H9 (cell line): ENCODE measurements at regions not wholly inside any gene's neighbourhood (a gene's known extent, or its start where the extent isn't known, plus 50 kb on each side); places are given as distances from the start of the nearest gene placed in this dataset.

ENCODE experiments used
- DNase-seq: peaks from one replicate; pipeline ENCODE4 v3.0.0-alpha.2; 2017
- H2AFZ ChIP-seq: one replicate; pipeline ENCODE4 v1.6.1; 2013; ENCODE audit warnings: mild to moderate bottlenecking, low read length, control low read depth, moderate library complexity
- H2AK5ac ChIP-seq: 2 replicates; pipeline ENCODE4 v1.6.1; 2013; ENCODE audit warnings: low read length, control low read depth, mixed read lengths; ENCODE audit not compliant: insufficient read length
- H2BK120ac ChIP-seq: one replicate; pipeline ENCODE4 v1.6.1; 2013; ENCODE audit warnings: low read depth, mild to moderate bottlenecking, low read length, control low read depth, inconsistent platforms; ENCODE audit not compliant: poor library complexity, severe bottlenecking
- H2BK12ac ChIP-seq: 2 replicates; pipeline ENCODE4 v1.6.1; 2013; ENCODE audit warnings: low read length, control low read depth, mixed read lengths, low read depth; ENCODE audit not compliant: insufficient read length
- H2BK15ac ChIP-seq: 2 replicates; pipeline ENCODE4 v1.6.1; 2013; ENCODE audit warnings: low read depth, low read length, control low read depth
- H2BK20ac ChIP-seq: one replicate; pipeline ENCODE4 v1.6.1; 2013; ENCODE audit warnings: low read depth, mild to moderate bottlenecking, low read length, control low read depth, inconsistent platforms; ENCODE audit not compliant: poor library complexity, severe bottlenecking
- H2BK5ac ChIP-seq: 2 replicates; pipeline ENCODE4 v1.6.1; 2013; ENCODE audit warnings: low read length, control low read depth, mixed read lengths; ENCODE audit not compliant: insufficient read length
- H3K14ac ChIP-seq: 2 replicates; pipeline ENCODE4 v1.6.1; 2013; ENCODE audit warnings: low read length, control low read depth; ENCODE audit not compliant: insufficient read depth
- H3K18ac ChIP-seq: 2 replicates; pipeline ENCODE4 v1.6.1; 2013; ENCODE audit warnings: low read depth, mild to moderate bottlenecking, mixed read lengths, low read length, control low read depth; ENCODE audit not compliant: insufficient read length
- H3K23ac ChIP-seq: 2 replicates; pipeline ENCODE4 v1.6.1; 2013; ENCODE audit warnings: low read length, control low read depth, mixed read lengths, low read depth; ENCODE audit not compliant: insufficient read length
- H3K23me2 ChIP-seq: 2 replicates; pipeline ENCODE4 v1.6.1; 2013; ENCODE audit warnings: low read depth, mild to moderate bottlenecking, mixed read lengths, low read length, control low read depth; ENCODE audit not compliant: insufficient read length, poor library complexity, severe bottlenecking
- H3K27ac ChIP-seq: 2 replicates; pipeline ENCODE4 v1.5.1; 2013; ENCODE audit warnings: low read length, control low read depth, mixed read lengths, low read depth; ENCODE audit not compliant: insufficient read length
- H3K27me3 ChIP-seq: 2 replicates; pipeline ENCODE4 v1.6.1; 2013; ENCODE audit warnings: low read length, control low read depth, inconsistent platforms; ENCODE audit not compliant: insufficient read depth
- H3K4ac ChIP-seq: 2 replicates; pipeline ENCODE4 v1.6.1; 2013; ENCODE audit warnings: low read depth, mild to moderate bottlenecking, control low read depth, inconsistent platforms, low read length, moderate library complexity
- H3K4me1 ChIP-seq: 2 replicates; pipeline ENCODE4 v1.6.1; 2013; ENCODE audit warnings: low read length, control low read depth, inconsistent platforms; ENCODE audit not compliant: insufficient read depth
- H3K4me2 ChIP-seq: 2 replicates; pipeline ENCODE4 v1.6.1; 2013; ENCODE audit warnings: low read length, control low read depth, mixed read lengths; ENCODE audit not compliant: insufficient read length, insufficient read depth
- H3K56ac ChIP-seq: 2 replicates; pipeline ENCODE4 v1.6.1; 2013; ENCODE audit warnings: low read depth, mild to moderate bottlenecking, mixed read lengths, low read length, control low read depth; ENCODE audit not compliant: insufficient read length
- H3K79me1 ChIP-seq: 2 replicates; pipeline ENCODE4 v1.6.1; 2013; ENCODE audit warnings: low read depth, mild to moderate bottlenecking, moderate library complexity, low read length, control low read depth, inconsistent platforms; ENCODE audit not compliant: insufficient read depth, poor library complexity, severe bottlenecking
- H3K79me2 ChIP-seq: 2 replicates; pipeline ENCODE4 v1.6.1; 2013; ENCODE audit warnings: low read length, control low read depth, inconsistent platforms; ENCODE audit not compliant: insufficient read depth
- H3K9ac ChIP-seq: 2 replicates; pipeline ENCODE4 v1.6.1; 2013; ENCODE audit warnings: low read length, control low read depth, mixed read lengths; ENCODE audit not compliant: insufficient read length; ENCODE audit errors: extremely low read depth
- H3K9me3 ChIP-seq: one replicate; pipeline ENCODE4 v1.6.1; 2013; ENCODE audit warnings: low read depth, low read length, inconsistent platforms; ENCODE audit not compliant: control insufficient read depth
- H3T11ph ChIP-seq: one replicate; pipeline ENCODE4 v1.6.1; 2013; ENCODE audit warnings: mild to moderate bottlenecking, low read length, control low read depth, inconsistent platforms
- H4K20me1 ChIP-seq: one replicate; pipeline ENCODE4 v1.6.1; 2013; ENCODE audit not compliant: control insufficient read depth, insufficient read length, insufficient read depth
- H4K5ac ChIP-seq: 2 replicates; pipeline ENCODE4 v1.6.1; 2013; ENCODE audit warnings: low read depth, mild to moderate bottlenecking, mixed read lengths, low read length, control low read depth; ENCODE audit not compliant: insufficient read length
- H4K8ac ChIP-seq: replicated peaks from 2 replicates; pipeline ENCODE4 v1.6.1; 2013; ENCODE audit warnings: low read length, control low read depth, mixed read lengths, low read depth; ENCODE audit not compliant: insufficient read length
- H4K91ac ChIP-seq: 2 replicates; pipeline ENCODE4 v1.6.1; 2013; ENCODE audit warnings: low read depth, mild to moderate bottlenecking, moderate library complexity, mixed read lengths, low read length, control low read depth; ENCODE audit not compliant: insufficient read length
- H3K27ac Mint-ChIP-seq, 3 experiments: 2 replicates in 2 of 3; 3 replicates in 1 of 3; pipeline ENCODE4 v1.8.0; 2020 to 2021; ENCODE audit warnings: mixed read lengths in 3 of 3, mild to moderate bottlenecking in 1 of 3, moderate library complexity in 1 of 3
- H3K27me3 Mint-ChIP-seq: 2 replicates; pipeline ENCODE4 v1.8.0; 2021; ENCODE audit warnings: low read depth, mild to moderate bottlenecking, moderate library complexity, mixed read lengths
- H3K36me3 Mint-ChIP-seq, 3 experiments: 2 replicates in 2 of 3; 3 replicates in 1 of 3; pipeline ENCODE4 v1.8.0; 2020 to 2021; ENCODE audit warnings: low read depth in 3 of 3, mixed read lengths in 3 of 3; ENCODE audit not compliant: insufficient read depth in 1 of 3
- H3K4me1 Mint-ChIP-seq, 2 experiments: 2 replicates each; pipeline ENCODE4 v1.8.0; 2020; ENCODE audit warnings: mixed read lengths in 2 of 2
- H3K4me3 Mint-ChIP-seq, 2 experiments: 2 replicates in 1 of 2; 3 replicates in 1 of 2; pipeline ENCODE4 v1.8.0; 2020 to 2021; ENCODE audit warnings: mild to moderate bottlenecking in 2 of 2, mixed read lengths in 2 of 2, moderate library complexity in 1 of 2
- H3K9me3 Mint-ChIP-seq, 2 experiments: 2 replicates in 1 of 2; 3 replicates in 1 of 2; pipeline ENCODE4 v1.8.0; 2020; ENCODE audit warnings: mild to moderate bottlenecking in 2 of 2, mixed read lengths in 2 of 2, moderate library complexity in 1 of 2
- WGBS: extraction: QIAGEN DNeasy Blood & Tissue Kit; methylation state at CpG from one replicate; pipeline ENCODE4 v1.1.7; 2013; ENCODE audit warnings: missing lambda C conversion rate, low lambda C conversion rate, mixed read lengths; ENCODE audit not compliant: insufficient read length; ENCODE audit errors: extremely low coverage; 5-methylcytosine and 5-hydroxymethylcytosine counted together
- TF ChIP-seq, protein P1 (sequence below): fragments of 200-600 bp; sonication (generic); conservative IDR thresholded peaks from 3 replicates; pipeline ENCODE4 v1.8.0; 2021; ENCODE audit warnings: antibody characterized with exemption, mild to moderate bottlenecking

DNA sequence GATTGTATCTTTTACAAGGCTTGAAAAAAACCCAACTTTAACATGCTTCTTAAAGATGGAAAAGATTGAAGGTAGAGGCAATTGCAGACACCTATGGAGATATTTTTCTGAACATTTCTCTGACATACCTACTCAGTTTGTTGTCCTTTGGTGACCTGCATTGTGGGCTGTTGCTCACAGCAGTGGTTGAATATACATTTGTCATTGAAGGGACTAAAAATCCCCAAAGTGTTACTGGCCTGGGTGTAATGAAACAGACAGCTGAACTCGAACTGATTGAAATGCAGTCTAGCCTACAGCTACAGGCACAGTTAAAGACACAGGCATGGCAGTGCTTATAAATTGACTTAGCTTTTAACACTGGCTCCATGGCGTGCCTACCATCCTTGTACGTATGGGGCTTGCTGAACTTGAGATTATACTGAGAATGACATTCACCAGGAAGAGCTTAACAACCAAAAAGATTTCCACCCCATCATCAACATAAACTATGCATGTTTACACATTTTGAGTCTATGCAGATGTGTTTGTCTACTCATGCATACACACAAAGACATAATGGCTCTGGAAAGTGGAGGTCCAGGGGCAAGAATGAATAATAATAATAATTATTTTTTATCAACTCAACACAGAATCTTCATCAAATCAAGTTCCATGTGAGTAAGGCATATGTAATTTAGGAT, 83.2 kb upstream of the NOX3 start:
- no CpG with 5 or more reads among the region's 3 CpGs for WGBS
- H3K36me3 Mint-ChIP-seq = peaks cover 2 to 4% (median 2%) of the 10 kb centered on the region in 3 experiments; a peak in 5 of 7 replicates
- no peak overlapping the region for H3K23ac ChIP-seq

More for the DNA sequence above, 83.2 kb upstream of the NOX3 start:
- H3K27me3 ChIP-seq = no peaks in the 10 kb centered on the region; the same call in 1 of the 2 replicates
- no peak overlapping the region for H2BK5ac ChIP-seq
- H3K14ac ChIP-seq = no peak overlapping the region
- no peak overlapping the region for H4K91ac ChIP-seq
- no peak overlapping the region for H3K27ac ChIP-seq
- no peak overlapping the region for H2AK5ac ChIP-seq
- no peak overlapping the region for H3K27ac Mint-ChIP-seq
- H3T11ph ChIP-seq = no peak overlapping the region
- H3K79me2 ChIP-seq = no peaks in the 10 kb centered on the region
- TF ChIP-seq, protein P1, sequence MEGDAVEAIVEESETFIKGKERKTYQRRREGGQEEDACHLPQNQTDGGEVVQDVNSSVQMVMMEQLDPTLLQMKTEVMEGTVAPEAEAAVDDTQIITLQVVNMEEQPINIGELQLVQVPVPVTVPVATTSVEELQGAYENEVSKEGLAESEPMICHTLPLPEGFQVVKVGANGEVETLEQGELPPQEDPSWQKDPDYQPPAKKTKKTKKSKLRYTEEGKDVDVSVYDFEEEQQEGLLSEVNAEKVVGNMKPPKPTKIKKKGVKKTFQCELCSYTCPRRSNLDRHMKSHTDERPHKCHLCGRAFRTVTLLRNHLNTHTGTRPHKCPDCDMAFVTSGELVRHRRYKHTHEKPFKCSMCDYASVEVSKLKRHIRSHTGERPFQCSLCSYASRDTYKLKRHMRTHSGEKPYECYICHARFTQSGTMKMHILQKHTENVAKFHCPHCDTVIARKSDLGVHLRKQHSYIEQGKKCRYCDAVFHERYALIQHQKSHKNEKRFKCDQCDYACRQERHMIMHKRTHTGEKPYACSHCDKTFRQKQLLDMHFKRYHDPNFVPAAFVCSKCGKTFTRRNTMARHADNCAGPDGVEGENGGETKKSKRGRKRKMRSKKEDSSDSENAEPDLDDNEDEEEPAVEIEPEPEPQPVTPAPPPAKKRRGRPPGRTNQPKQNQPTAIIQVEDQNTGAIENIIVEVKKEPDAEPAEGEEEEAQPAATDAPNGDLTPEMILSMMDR = no peak
- no peaks in the 10 kb centered on the region for H3K4me1 ChIP-seq
- H3K9me3 Mint-ChIP-seq = peaks cover 3 to 7% of the 10 kb centered on the region in 2 experiments; a peak in 2 of 5 replicates
- no peak overlapping the region for H3K4me2 ChIP-seq
- no peak overlapping the region for H3K18ac ChIP-seq
- no peak overlapping the region for H2BK120ac ChIP-seq
- no peaks in the 10 kb centered on the region for H4K20me1 ChIP-seq
- H2BK20ac ChIP-seq = no peak overlapping the region
- H4K5ac ChIP-seq = no peak overlapping the region
- H4K8ac ChIP-seq = no peak overlapping the region
- H2BK12ac ChIP-seq = no peak overlapping the region
- no peak for DNase-seq
- no peaks in the 10 kb centered on the region for H3K27me3 Mint-ChIP-seq
- no peak overlapping the region for H2BK15ac ChIP-seq
- H3K4ac ChIP-seq = no peak overlapping the region
- H3K9me3 ChIP-seq = no peaks in the 10 kb centered on the region
- H2AFZ ChIP-seq = no peak overlapping the region
- no peak overlapping the region for H3K4me3 Mint-ChIP-seq
- no peak overlapping the region for H3K56ac ChIP-seq
- H3K79me1 ChIP-seq = no peaks in the 10 kb centered on the region
- H3K9ac ChIP-seq = no peak overlapping the region
- peaks cover 3 to 4% of the 10 kb centered on the region in 2 experiments; a peak in 3 of 4 replicates for H3K4me1 Mint-ChIP-seq
- no peaks in the 10 kb centered on the region for H3K23me2 ChIP-seq
